G401 (cell line): ENCODE measurements at regions not wholly inside any gene's neighbourhood (a gene's known extent, or its start where the extent isn't known, plus 50 kb on each side); places are given as distances from the start of the nearest gene placed in this dataset.
"Not testable (repeated sequence)": the region's sequence is repeated elsewhere in the genome, so short reads cannot be mapped to it uniquely, and the experiment has no call there.

ENCODE experiments used
- DNase-seq: peaks from one replicate; pipeline ENCODE4 v3.0.0-alpha.2; 2015; ENCODE audit warnings: low spot score
- in situ Hi-C: cut with HindIII; loops from 2 replicates; pipeline ENCODE4 v1.10.0; 2016; ENCODE audit warnings: low sequenced_read_pairs, mixed read lengths

DNA sequence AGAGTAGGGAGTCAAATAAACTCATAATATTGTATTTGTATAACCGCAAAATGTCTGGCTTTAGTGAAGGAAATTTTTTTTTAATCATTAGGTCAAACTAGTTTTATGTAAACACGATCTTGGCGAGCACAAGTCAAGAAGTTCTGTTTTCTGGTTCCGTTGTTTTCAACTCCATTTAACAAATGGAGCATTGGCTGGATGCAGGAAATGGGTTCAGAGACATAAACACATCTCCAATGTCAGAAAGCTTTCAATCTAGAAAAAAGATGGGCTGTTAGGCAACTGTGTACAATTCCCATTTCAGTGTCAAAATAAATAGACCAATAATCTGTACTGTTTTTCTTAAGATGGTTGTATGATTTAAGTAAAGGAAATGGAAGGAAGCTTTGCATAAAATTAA lies 292.8 kb downstream of the TBL1XR1 start:
- DNase-seq = no peak
- in situ Hi-C loops = no loop called here

DNA sequence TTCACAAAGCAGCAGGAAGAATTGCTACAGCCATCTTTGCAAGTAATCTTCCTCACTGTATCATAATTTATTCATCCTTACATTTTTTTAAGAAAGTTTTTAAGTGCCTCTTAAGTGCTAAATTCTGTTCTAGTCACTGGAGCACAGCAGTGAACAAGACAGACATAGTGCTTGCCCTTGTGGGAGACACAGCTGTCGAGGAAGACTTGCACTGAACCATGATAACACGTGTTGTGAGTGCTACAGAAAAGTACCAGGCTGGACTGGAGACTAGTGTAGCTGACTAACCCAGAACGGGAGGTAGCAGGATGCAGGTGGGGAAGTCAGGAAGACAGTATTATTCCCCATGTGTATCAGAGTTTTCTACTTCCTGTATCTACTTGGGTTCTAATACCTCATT lies 300.6 kb downstream of the TBL1XR1 start:
- in situ Hi-C loops = no loop called here
- no peak for DNase-seq

- in situ Hi-C loops = no loop called here
- DNase-seq = no peak
Measured at GRCh38 chr3:176896165-176896564, 301.1 kb downstream of the TBL1XR1 start.

DNA sequence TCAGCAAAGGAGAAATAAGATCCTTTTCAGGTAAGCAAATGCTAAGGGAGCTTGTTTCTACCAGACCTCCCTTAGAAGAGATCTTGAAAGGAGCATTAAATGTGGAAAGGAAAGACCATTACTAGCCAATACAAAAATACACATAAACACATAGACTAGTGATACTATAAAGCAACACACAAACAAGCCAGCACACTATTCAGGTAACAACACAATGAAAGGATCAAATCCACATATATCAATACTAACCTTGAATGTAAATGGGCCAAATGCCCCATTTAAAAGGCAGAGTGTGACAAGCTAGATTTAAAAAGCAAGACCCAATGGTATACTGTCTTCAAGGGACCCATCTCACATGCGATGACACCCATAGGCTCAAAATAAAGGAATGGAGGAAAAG lies 317.6 kb downstream of the TBL1XR1 start:
- in situ Hi-C loops = no loop called here
- DNase-seq = no peak

- in situ Hi-C loops = no loop called here
- DNase-seq = no peak
Measured at GRCh38 chr3:176873261-176873660, 324.0 kb downstream of the TBL1XR1 start.

DNA sequence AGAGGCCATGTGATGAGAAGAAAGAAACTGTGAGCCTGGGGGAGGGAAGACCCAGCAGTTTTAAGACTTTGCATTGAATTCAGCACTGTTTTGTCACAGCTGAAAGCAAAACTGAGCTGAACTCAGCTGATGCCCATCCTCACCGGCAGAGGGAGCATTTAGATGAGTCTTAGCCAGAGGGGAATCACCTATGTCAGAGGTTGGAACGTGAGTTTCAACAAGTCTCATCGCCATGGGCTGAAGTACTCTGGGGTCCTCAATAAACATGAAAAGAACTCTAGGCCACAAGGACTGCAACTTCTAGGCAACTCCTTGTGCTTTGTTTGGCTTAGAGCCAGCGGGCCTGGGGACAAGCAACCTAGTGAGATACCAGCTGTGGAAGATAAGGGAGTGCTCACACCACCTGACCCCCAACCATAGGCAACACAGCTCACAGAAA lies 324.5 kb downstream of the TBL1XR1 start:
- peak; percentile 24 for DNase-seq
- in situ Hi-C loops = no loop called here

DNA sequence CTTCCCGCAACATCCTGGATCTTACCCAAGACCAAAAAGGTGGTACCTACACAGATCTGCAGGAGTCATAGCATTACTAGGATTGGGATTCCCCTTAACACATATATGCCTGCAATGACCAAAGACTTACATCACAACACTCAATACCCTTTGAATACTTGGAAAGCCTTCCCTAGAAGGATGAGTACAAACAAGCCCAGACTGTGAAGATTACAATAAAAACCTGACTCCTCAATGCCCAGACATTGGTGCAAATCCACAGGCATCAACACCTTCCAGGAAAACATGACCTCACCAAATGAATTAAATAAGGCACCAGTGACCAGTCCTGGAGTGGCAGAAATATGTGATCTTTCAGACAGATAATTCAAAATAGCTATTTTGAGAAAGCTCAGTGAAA lies 326.8 kb downstream of the TBL1XR1 start:
- in situ Hi-C loops = no loop called here
- no peak for DNase-seq

DNA sequence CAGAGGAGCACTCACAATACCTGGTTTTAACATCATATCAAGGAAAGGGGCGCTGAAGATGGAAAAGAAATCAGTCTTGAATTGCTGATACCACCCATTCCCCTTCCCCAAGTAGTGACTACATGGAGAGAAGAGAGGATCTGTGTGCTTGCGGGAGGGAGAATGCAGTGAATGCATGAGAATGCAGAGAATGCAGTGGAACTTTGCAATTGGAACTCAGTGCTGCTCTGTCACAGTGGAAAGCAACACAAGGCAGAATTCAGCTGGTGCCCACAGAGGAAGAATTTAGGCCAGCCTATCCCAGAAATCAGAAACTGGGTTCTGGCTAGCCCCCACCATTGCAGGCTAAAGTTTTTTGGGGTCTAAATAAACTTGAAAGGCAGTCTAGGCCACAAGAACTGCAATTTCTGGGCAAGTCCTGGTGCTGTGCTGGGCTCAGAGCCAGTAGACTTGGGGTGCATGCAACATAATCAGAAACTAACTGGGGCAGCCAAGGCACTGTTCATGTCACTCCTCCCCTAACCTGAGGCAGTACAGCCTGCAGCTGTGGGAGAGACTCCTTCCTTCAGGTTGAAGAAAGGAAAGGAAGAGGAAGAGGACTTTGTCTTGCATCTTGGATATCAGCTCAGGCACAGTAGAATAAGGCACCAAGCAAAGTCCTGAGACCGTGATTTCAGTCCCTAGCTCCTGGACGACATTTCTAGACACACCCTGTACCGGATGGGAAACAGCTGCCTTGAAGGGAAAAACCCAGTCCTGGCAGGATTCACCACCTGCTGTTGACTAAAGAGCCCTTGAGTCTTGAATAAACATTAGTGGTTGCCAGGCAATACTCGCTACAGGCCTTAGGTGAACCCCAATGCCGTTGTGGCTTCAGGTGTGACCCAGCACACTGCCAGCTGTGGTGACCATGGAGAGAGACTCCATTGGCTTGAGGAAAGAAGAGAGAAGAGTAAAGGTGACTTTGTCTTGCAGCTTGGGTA lies 329.3 kb downstream of the TBL1XR1 start:
- in situ Hi-C loops = no loop called here
- DNase-seq = no peak

GRCh38 chr3:176861137-176861536 lies 336.1 kb downstream of the TBL1XR1 start:
- in situ Hi-C loops = no loop called here

GRCh38 chr3:176856721-176857120 lies 340.6 kb downstream of the TBL1XR1 start:
- in situ Hi-C loops = no loop called here
- DNase-seq = no peak

More at GRCh38 chr3:176861137-176861536, 336.1 kb downstream of the TBL1XR1 start:
- DNase-seq = no peak

DNA sequence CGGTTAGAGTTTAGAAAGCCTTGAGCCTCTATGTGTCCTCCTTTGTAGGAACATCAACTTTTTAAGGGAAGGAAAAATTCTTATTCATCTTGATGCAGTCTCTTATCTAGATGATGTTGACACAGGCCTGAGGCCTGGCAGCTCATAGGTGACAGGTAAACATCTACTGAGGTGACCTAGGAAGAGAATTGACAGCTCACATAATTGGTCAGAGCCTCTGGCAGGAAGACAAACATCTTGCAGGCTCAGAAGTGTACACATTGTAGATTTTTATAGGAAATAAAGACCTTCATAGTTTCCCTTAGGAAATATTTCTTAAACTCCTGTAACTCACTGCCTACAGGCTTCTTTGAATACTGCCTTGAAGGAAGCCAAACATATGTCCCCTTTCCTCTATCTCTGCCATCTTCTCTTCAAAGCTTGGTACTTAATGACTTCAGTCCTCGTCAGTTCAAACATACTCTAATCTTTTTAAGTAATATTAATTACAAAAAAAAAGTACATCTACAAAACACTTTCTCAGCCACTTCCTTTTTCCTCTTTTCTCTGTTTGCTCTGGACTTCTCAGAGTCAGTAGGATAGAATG lies 341.3 kb downstream of the TBL1XR1 start:
- in situ Hi-C loops = no loop called here
- DNase-seq = no peak

DNA sequence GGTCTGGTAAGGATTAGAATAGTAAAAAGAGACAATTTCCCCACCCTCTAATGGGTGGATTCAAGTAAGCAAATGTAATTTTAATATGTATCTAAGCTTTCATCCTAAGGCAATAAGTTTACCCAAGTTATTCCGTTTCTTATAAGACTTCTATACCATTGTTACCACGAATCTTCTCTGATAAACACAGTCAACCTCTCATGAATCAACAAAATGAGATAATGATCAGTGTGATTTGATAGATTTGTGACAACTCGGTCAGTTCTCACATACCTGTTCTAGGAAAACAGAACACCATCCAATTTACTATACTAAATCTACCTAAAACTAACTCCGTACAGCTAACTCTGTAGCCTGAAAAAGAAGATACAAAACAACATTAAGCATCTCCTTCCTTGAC lies 342.1 kb downstream of the TBL1XR1 start:
- in situ Hi-C loops = no loop called here
- DNase-seq = no peak

GRCh38 chr3:176850498-176850897 lies 346.8 kb downstream of the TBL1XR1 start:
- no peak for DNase-seq
- in situ Hi-C loops = no loop called here

GRCh38 chr3:176848431-176849214 lies 348.7 kb downstream of the TBL1XR1 start:
- DNase-seq = no peak
- in situ Hi-C loops = no loop called here

- no peak for DNase-seq
- in situ Hi-C loops = no loop called here
Measured at GRCh38 chr3:176842914-176843313, 354.4 kb downstream of the TBL1XR1 start.

DNA sequence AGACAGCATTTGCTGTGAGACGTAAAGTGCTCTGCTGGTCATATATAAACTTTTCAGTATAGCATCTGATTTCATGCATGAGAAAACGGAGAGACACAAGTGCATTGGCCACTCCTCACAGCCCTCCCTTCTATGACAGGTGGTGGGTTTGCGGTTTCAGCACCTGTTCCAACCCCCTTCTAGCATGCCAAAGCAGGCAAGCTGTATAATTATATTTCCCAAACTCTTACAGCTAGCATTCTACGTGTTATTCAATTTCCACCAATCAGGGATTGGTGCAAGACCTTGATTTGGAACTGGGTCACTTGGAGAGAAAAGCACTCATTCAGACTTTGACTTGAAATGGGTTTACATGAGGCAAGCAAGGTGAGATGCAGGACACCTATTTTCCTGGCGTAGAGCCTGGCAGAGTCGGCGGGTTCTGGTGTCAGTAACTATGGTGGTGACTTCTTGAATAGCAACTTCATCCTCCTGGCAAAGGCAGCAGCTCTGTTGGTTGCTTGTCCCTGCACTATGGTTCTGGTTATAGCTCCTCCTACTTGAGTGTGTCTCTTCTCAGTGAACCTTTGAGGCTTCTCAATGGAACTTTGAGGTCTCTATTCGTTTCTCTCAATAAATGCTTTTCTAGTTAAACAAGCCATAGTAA lies 356.5 kb downstream of the TBL1XR1 start:
- DNase-seq = no peak
- in situ Hi-C loops = no loop called here

- DNase-seq = no peak
- in situ Hi-C loops = no loop called here
Measured at GRCh38 chr3:176839901-176840300, 357.4 kb downstream of the TBL1XR1 start.

- no peak for DNase-seq
- in situ Hi-C loops = no loop called here
Measured at GRCh38 chr3:176839466-176839865, 357.8 kb downstream of the TBL1XR1 start.

- DNase-seq, in situ Hi-C loops: not testable (repeated sequence)
Measured at GRCh38 chr3:176827244-176827643, 370.0 kb downstream of the TBL1XR1 start.
